AG10803 (cell line): ENCODE measurements at regions not wholly inside any gene's neighbourhood (a gene's known extent, or its start where the extent isn't known, plus 50 kb on each side); places are given as distances from the start of the nearest gene placed in this dataset.

ENCODE experiments used
- DNase-seq: peaks from one replicate; pipeline ENCODE4 v3.0.0; 2010; ENCODE audit warnings: low read depth
- H3K4me3 ChIP-seq: 2 replicates; pipeline ENCODE4 v1.5.1; 2011; ENCODE audit warnings: mild to moderate bottlenecking, low read length, control low read depth
- TF ChIP-seq, protein P1 (sequence below): conservative IDR thresholded peaks from 2 replicates; pipeline ENCODE4 v1.5.1; 2011; ENCODE audit warnings: mild to moderate bottlenecking, low read length, control low read depth, inconsistent platforms

GRCh38 chr2:139645617-139646016 lies 865.4 kb upstream of the NXPH2 start:
- TF ChIP-seq, protein P1, sequence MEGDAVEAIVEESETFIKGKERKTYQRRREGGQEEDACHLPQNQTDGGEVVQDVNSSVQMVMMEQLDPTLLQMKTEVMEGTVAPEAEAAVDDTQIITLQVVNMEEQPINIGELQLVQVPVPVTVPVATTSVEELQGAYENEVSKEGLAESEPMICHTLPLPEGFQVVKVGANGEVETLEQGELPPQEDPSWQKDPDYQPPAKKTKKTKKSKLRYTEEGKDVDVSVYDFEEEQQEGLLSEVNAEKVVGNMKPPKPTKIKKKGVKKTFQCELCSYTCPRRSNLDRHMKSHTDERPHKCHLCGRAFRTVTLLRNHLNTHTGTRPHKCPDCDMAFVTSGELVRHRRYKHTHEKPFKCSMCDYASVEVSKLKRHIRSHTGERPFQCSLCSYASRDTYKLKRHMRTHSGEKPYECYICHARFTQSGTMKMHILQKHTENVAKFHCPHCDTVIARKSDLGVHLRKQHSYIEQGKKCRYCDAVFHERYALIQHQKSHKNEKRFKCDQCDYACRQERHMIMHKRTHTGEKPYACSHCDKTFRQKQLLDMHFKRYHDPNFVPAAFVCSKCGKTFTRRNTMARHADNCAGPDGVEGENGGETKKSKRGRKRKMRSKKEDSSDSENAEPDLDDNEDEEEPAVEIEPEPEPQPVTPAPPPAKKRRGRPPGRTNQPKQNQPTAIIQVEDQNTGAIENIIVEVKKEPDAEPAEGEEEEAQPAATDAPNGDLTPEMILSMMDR: no peak
- H3K4me3 ChIP-seq: no peak overlapping the region
- no peak for DNase-seq

DNA sequence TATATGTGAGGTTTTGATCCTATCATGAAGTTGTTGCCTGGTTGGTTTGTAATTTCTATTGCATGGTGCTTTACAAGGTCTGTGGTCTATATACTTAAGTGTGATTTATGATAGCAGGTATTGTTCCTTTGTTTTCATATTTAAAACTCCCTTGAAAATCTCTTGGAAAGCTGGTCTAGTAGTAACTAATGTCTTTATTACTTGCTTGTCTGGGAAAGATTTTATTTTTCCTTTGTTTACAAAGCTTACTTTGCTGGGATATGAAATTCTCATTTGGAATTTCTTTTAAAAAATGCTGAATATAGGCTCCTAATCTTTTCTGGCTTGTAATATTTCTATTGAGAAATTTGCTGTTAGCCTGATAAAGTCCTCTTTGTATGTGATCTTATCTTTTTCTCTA lies 862.9 kb upstream of the NXPH2 start:
- DNase-seq: no peak
- TF ChIP-seq, protein P1: no peak
- H3K4me3 ChIP-seq: no peak overlapping the region

GRCh38 chr2:139631966-139632365 lies 851.8 kb upstream of the NXPH2 start:
- no peak overlapping the region for H3K4me3 ChIP-seq
- TF ChIP-seq, protein P1: no peak
- no peak for DNase-seq

- no peak for DNase-seq
- TF ChIP-seq, protein P1: no peak
- H3K4me3 ChIP-seq: no peak overlapping the region
Observed at GRCh38 chr2:139628931-139629330, 848.7 kb upstream of the NXPH2 start.

DNA sequence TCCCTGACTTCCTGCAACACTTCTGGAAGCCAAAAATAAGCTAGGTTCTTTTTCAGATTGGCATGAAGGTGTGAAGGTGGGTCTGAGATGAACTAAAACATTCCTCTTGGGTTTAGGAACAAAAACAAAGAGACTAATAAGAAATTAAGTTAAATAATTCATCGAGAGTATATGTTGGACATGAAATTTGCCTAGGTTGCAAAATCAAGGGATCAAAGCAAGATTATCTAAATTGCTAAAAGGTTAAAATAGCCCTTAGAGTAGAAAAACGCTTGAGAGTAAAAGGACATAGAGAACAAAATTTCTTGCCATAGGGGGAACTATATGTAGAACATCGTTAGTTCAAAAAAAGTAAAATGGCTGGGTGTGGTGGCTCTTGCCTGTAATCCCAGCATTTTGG lies 845.9 kb upstream of the NXPH2 start:
- H3K4me3 ChIP-seq: no peak overlapping the region
- no peak for DNase-seq
- TF ChIP-seq, protein P1: no peak

DNA sequence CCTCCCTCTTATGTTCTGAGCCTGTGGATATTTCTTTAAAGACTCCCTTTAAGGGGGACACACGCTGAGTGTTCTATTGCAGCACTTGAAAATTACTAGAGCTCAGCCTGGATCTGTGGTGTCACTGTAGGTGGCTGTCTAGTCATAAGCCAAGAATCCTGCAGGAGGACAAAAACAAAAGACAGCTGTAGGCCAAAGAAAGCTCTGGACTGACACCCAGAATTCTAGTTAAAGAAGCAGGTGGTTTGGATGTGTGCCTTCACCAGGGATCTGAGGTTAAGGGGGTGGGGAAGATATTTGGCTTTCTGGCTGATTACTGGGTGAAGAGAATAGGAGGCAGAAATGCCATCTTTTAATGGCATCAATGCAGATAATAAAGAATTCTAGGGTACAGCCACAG lies 842.5 kb upstream of the NXPH2 start:
- H3K4me3 ChIP-seq: no peak overlapping the region
- no peak for DNase-seq
- TF ChIP-seq, protein P1: no peak

GRCh38 chr2:139617747-139618146 lies 837.6 kb upstream of the NXPH2 start:
- TF ChIP-seq, protein P1: no peak
- no peak overlapping the region for H3K4me3 ChIP-seq

More at GRCh38 chr2:139617747-139618146, 837.6 kb upstream of the NXPH2 start:
- DNase-seq: no peak
